ENCODE measurements at regions not wholly inside any gene's neighbourhood (a gene's known extent, or its start where the extent isn't known, plus 50 kb on each side); places are given as distances from the start of the nearest gene placed in this dataset.

DNA sequence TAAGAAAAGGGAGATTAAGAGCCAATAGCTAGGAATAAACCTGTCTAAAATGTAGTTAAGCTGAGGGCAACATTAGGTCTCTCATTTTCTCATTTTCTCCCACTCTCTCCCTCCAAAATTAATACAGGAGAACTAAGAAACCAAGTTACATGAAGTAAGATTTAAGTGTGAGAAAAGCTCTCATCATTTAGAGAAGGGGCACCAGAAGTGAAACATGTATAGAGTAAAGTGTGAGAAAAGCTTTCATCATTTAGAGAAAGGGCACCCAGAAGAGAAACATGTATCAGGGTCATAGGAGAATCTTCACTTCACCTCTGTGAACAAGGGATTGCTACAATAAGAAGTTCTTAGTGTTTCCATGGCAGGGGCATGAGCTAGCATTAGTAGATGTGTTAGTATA lies 132.4 kb upstream of the CNTN1 start:
- intact Hi-C loops (cut with DNase I; ENCODE audit: low total_unique reads): no loop called here
- DNase-seq: no peak
- Histone ChIP-seq H3K27ac (no peak overlapping the region), H3K4me1 (no peaks in the 10 kb centered on the region), H3K27me3 (no peaks in the 10 kb centered on the region), H3K4me3 (no peak overlapping the region), H3K9me3 (no peaks in the 10 kb centered on the region), H3K36me3 (ENCODE audit: low read depth, missing control alignments) (no peaks in the 10 kb centered on the region)
- TF ChIP-seq, protein P1, sequence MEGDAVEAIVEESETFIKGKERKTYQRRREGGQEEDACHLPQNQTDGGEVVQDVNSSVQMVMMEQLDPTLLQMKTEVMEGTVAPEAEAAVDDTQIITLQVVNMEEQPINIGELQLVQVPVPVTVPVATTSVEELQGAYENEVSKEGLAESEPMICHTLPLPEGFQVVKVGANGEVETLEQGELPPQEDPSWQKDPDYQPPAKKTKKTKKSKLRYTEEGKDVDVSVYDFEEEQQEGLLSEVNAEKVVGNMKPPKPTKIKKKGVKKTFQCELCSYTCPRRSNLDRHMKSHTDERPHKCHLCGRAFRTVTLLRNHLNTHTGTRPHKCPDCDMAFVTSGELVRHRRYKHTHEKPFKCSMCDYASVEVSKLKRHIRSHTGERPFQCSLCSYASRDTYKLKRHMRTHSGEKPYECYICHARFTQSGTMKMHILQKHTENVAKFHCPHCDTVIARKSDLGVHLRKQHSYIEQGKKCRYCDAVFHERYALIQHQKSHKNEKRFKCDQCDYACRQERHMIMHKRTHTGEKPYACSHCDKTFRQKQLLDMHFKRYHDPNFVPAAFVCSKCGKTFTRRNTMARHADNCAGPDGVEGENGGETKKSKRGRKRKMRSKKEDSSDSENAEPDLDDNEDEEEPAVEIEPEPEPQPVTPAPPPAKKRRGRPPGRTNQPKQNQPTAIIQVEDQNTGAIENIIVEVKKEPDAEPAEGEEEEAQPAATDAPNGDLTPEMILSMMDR (IDR thresholded peaks at IDR 0.05): no peak
- TF ChIP-seq POLR2A (IDR thresholded peaks at IDR 0.05): no peak

DNA sequence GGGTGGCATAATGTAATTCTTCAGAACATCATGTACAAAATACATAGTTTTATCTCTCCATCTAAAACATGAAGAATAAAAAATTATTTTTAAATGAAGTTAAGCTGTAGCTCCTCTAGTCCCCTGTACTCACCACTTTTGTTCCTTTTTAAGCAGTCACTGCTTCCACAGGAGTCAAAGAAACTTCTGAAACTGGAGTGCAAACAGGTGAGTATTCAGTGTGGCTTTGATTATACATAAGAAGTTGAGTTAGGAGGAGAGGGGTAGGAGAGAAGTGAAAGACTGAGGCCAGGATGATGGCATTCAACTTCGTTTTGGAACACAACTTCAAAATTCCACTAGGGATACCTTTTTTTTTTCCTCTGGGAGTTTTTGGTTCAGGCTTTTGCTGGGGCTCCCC lies 131.4 kb upstream of the CNTN1 start:
- 63 to 80% methylated on average over 1 of the region's 1 CpG for WGBS, 2 donors
- TF ChIP-seq POLR2A (IDR thresholded peaks at IDR 0.05): no peak
- TF ChIP-seq, protein P1 (IDR thresholded peaks at IDR 0.05): no peak
- no peak for DNase-seq
- Histone ChIP-seq H3K36me3 (ENCODE audit: low read depth, missing control alignments) (no peaks in the 10 kb centered on the region), H3K9me3 (no peaks in the 10 kb centered on the region), H3K4me3 (no peak overlapping the region), H3K4me1 (no peaks in the 10 kb centered on the region), H3K27ac (no peak overlapping the region), H3K27me3 (no peaks in the 10 kb centered on the region)
- intact Hi-C loops (cut with DNase I; ENCODE audit: low total_unique reads): no loop called here

DNA sequence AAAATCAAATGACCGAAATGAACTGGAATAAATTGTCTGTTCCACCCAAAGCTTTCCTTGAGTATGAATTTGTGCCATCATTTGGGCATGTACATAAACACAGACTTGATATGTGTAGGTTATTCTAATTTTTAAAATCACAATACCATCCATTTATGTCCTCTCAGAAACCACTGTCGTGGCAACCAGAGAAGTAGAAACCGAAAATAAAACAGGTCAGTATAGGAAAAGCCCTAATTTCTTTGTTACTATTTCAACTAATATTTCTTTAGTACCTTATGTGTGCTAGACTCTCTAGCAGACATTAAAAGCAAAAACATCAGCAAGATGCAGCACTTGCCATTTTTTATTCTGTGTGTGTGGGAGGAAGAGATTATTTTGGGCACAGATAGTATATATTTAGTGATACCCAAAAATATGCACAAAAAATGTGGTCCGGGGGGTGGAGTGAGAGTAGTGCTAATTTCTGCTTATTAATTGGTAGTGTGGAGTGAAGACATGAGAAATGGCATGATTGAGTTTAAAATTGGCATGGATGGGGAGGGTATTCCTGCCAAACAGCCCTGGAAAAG lies 130.8 kb upstream of the CNTN1 start:
- intact Hi-C loops (cut with DNase I; ENCODE audit: low total_unique reads): no loop called here
- no peak for DNase-seq
- Histone ChIP-seq H3K27ac (no peak overlapping the region), H3K9me3 (no peaks in the 10 kb centered on the region), H3K27me3 (no peaks in the 10 kb centered on the region), H3K4me1 (no peaks in the 10 kb centered on the region), H3K36me3 (ENCODE audit: low read depth, missing control alignments) (no peaks in the 10 kb centered on the region), H3K4me3 (no peak overlapping the region)
- TF ChIP-seq POLR2A (IDR thresholded peaks at IDR 0.05): no peak
- TF ChIP-seq, protein P1 (IDR thresholded peaks at IDR 0.05): no peak
- WGBS, 2 donors: 86% methylated on average over 4 of the region's 4 CpGs

DNA sequence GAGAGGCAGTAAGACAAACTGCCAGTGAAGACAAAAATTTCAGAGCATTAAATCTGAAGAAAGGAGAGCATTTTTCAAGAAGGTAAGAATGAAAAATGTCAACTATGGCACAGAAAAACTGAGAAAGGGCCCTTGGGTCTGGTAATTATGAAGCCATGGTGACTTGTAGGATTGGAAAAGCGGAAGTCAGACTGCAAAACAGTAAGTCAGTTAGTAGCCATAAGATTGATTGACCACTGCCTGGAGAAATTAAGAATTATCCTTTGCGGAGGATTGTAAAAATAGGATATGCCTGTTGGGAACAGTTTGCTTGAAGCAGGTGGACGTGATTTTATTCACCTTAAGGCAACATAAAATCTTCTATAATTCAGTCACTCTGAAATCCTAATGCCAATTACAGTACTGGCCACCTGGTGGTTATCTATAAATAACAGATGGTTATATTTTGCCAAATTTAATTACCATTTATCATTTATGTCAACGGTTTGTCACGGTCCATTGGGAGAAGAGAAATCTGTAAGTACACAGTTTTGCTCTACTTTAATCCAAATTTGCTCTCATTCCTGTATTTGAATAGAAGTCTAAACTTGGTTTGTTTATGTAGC lies 127.1 kb upstream of the CNTN1 start:
- no peak for DNase-seq
- no peaks in the 10 kb centered on the region for H3K27me3 ChIP-seq
- TF ChIP-seq POLR2A (IDR thresholded peaks at IDR 0.05): no peak
- TF ChIP-seq, protein P1 (IDR thresholded peaks at IDR 0.05): no peak
- no peak overlapping the region for H3K27ac ChIP-seq
- no peaks in the 10 kb centered on the region for H3K4me1 ChIP-seq
- 84 to 88% methylated on average over 5 of the region's 5 CpGs for WGBS, 2 donors
- H3K4me3 ChIP-seq: no peak overlapping the region
- intact Hi-C loops (cut with DNase I; ENCODE audit: low total_unique reads): no loop called here
- no peaks in the 10 kb centered on the region for H3K36me3 ChIP-seq (ENCODE audit: low read depth, missing control alignments)
- no peaks in the 10 kb centered on the region for H3K9me3 ChIP-seq

DNA sequence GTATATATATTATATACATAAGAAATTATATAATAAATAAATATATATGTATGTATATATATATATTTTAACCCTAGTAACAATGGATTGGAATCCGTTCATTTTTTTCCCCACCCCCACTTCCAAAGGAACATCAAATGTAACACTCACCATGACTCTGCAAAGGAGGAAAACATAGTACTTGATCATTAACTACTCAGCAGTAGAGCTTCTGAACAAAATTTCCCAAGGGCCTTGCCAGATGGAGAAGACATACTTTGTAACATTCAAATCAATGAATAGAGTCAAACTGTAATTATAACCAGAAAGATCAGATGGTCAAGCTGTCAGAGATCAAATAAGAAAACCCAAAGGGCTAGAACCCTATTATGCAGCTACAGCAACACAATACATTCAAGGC lies 126.0 kb upstream of the CNTN1 start:
- no peaks in the 10 kb centered on the region for H3K36me3 ChIP-seq (ENCODE audit: low read depth, missing control alignments)
- intact Hi-C loops (cut with DNase I; ENCODE audit: low total_unique reads): no loop called here
- WGBS, 2 donors: 63 to 82% methylated on average over 1 of the region's 1 CpG
- DNase-seq: peak; percentile 17
- no peaks in the 10 kb centered on the region for H3K9me3 ChIP-seq
- H3K4me1 ChIP-seq: no peaks in the 10 kb centered on the region
- no peak overlapping the region for H3K27ac ChIP-seq
- H3K4me3 ChIP-seq: no peak overlapping the region
- no peak for TF ChIP-seq POLR2A (IDR thresholded peaks at IDR 0.05)
- TF ChIP-seq, protein P1 (IDR thresholded peaks at IDR 0.05): no peak
- H3K27me3 ChIP-seq: no peaks in the 10 kb centered on the region
